ENCODE measurements at regions not wholly inside any gene's neighbourhood (a gene's known extent, or its start where the extent isn't known, plus 50 kb on each side); places are given as distances from the start of the nearest gene placed in this dataset.
"Not testable (repeated sequence)": the region's sequence is repeated elsewhere in the genome, so short reads cannot be mapped to it uniquely, and the experiment has no call there.

GRCh38 chr9:10876333-10876732 is 263.5 kb upstream of the PTPRD start:
- Mint-ChIP-seq H3K4me3 (no peak overlapping the region), H3K4me1 (no peaks in the 10 kb centered on the region), H3K36me3 (no peaks in the 10 kb centered on the region), H3K9me3 (peaks cover 10% of the 10 kb centered on the region), H3K27ac (no peak overlapping the region)
- ATAC-seq (no peak), DNase-seq (ENCODE audit: low spot score in 2 of 2) (no peak)

- H3K36me3 Mint-ChIP-seq; H3K4me1 Mint-ChIP-seq; H3K4me3 Mint-ChIP-seq; DNase-seq (ENCODE audit: low spot score in 2 of 2); H3K27ac Mint-ChIP-seq; ATAC-seq: not testable (repeated sequence)
- H3K9me3 Mint-ChIP-seq, result peaks cover 13% of the 10 kb centered on the region
Measured at GRCh38 chr9:10890266-10890665, 277.5 kb upstream of the PTPRD start.

DNA sequence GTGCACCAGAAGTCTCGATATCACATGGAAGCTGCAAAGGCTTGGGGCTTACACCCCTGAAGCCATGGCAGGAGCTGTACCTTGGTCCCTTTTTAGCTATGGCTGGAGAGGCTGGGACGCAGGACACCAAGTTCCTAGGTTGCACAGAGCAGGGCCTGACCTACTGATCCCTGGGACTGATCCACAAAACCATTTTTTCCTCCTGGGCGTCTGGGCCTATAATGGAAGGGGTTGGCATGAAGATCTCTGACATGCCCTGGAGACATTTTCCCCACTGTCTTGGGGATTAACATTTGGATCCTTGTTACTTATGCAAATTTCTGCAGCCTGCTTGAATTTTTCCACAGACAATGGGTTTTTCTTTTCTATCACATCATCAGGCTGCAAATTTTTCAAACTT is 286.7 kb upstream of the PTPRD start:
- ATAC-seq (no peak), DNase-seq (ENCODE audit: low spot score in 2 of 2) (no peak)
- H3K4me3 Mint-ChIP-seq, result no peak overlapping the region
- H3K4me1 Mint-ChIP-seq, result no peaks in the 10 kb centered on the region
- H3K27ac Mint-ChIP-seq, result no peak overlapping the region
- H3K9me3 Mint-ChIP-seq, result peaks cover 10% of the 10 kb centered on the region
- H3K36me3 Mint-ChIP-seq, result no peaks in the 10 kb centered on the region

- H3K4me1 Mint-ChIP-seq, result no peaks in the 10 kb centered on the region
- ATAC-seq (no peak), DNase-seq (ENCODE audit: low spot score in 2 of 2) (no peak)
- no peaks in the 10 kb centered on the region for H3K36me3 Mint-ChIP-seq
- peaks cover 15% of the 10 kb centered on the region for H3K9me3 Mint-ChIP-seq
- no peak overlapping the region for H3K4me3 Mint-ChIP-seq
- no peak overlapping the region for H3K27ac Mint-ChIP-seq
Measured at GRCh38 chr9:10903969-10904368, 291.2 kb upstream of the PTPRD start.

- H3K36me3 Mint-ChIP-seq, result no peaks in the 10 kb centered on the region
- DNase-seq (ENCODE audit: low spot score in 2 of 2) (no peak), ATAC-seq (no peak)
- no peaks in the 10 kb centered on the region for H3K4me1 Mint-ChIP-seq
- H3K9me3 Mint-ChIP-seq, result peaks cover 27% of the 10 kb centered on the region
- no peak overlapping the region for H3K4me3 Mint-ChIP-seq
- no peak overlapping the region for H3K27ac Mint-ChIP-seq
Measured at GRCh38 chr9:10910779-10911178, 298.0 kb upstream of the PTPRD start.

DNA sequence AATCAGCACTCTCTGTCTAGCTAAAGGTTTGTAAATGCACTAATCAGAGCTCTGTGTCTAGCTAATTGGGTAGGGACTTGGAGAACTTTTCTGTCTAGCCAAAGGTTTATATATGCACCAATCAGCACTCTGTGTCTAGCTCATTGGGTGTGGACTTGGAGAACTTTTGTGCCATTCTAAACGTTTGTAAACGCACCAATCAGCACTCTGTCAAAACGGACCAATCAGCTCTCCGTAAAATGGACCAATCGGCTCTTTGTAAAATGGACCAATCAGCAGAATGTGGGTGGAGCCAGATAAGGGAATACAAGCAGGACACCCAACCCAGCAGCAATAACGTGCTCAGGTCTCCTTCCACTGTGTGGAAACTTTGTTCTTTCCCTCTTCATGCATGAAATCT is 298.6 kb upstream of the PTPRD start:
- Mint-ChIP-seq H3K4me3 (no peak overlapping the region), H3K36me3 (no peaks in the 10 kb centered on the region), H3K4me1 (no peaks in the 10 kb centered on the region), H3K9me3 (peaks cover 25% of the 10 kb centered on the region), H3K27ac (no peak overlapping the region)
- ATAC-seq (no peak), DNase-seq (ENCODE audit: low spot score in 2 of 2) (no peak)

DNA sequence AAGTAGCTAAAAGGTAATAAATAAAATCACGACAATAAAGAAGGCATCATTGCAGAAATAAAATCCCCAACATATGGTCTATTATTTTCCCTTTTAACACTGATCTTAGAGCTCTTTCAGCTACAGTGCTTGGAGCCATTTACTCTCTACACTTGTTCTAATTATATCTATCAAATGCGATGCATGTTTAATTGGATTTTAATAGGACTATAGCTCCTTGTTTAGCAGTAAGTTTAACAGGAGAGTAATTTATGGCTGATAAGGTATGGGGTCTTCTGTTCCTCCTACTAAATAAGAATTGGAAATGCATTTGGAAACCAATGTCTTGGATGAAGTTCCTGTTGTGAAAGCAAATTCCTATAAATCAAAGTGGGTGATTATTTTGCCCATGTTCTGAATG is 304.2 kb upstream of the PTPRD start:
- Mint-ChIP-seq H3K36me3 (no peaks in the 10 kb centered on the region), H3K9me3 (peaks cover 22% of the 10 kb centered on the region)
- DNase-seq (ENCODE audit: low spot score in 2 of 2), result no peak

GRCh38 chr9:10921671-10922070 is 308.9 kb upstream of the PTPRD start:
- Mint-ChIP-seq H3K4me1 (no peaks in the 10 kb centered on the region), H3K36me3 (no peaks in the 10 kb centered on the region), H3K9me3 (peaks cover 32% of the 10 kb centered on the region), H3K27ac (no peak overlapping the region), H3K4me3 (no peak overlapping the region)
- ATAC-seq (no peak), DNase-seq (ENCODE audit: low spot score in 2 of 2) (no peak)

More for the DNA sequence above, 304.2 kb upstream of the PTPRD start:
- H3K4me1 Mint-ChIP-seq, result no peaks in the 10 kb centered on the region
- H3K27ac Mint-ChIP-seq, result no peak overlapping the region
- no peak overlapping the region for H3K4me3 Mint-ChIP-seq
- ATAC-seq, result no peak

DNA sequence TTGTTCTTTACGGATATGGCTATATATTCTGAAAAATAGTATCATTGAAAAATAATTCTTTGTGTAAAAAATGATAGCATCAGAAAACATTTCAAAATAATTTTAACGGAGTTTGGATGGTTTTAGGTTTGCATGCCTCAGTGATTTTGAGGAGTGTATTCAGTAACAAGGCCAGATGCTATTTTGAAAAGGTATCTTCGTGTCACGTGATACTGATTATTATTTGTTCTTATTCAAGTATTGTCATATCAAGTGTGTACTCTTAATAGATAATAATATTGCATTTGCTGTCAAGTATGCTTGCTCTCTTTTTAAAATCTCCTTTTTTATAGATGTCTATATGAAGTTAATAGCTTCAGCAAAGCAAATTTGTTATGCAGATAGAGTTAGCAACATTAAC is 313.1 kb upstream of the PTPRD start:
- H3K27ac Mint-ChIP-seq, result no peak overlapping the region
- no peaks in the 10 kb centered on the region for H3K4me1 Mint-ChIP-seq
- H3K9me3 Mint-ChIP-seq, result peaks cover 34% of the 10 kb centered on the region
- no peaks in the 10 kb centered on the region for H3K36me3 Mint-ChIP-seq
- no peak for DNase-seq (ENCODE audit: low spot score in 2 of 2)
- no peak overlapping the region for H3K4me3 Mint-ChIP-seq
- ATAC-seq, result no peak

- no peak overlapping the region for H3K27ac Mint-ChIP-seq
- H3K4me3 Mint-ChIP-seq, result no peak overlapping the region
- no peaks in the 10 kb centered on the region for H3K36me3 Mint-ChIP-seq
- H3K4me1 Mint-ChIP-seq, result no peaks in the 10 kb centered on the region
- DNase-seq (ENCODE audit: low spot score in 2 of 2) (no peak), ATAC-seq (no peak)
- peaks cover 25% of the 10 kb centered on the region for H3K9me3 Mint-ChIP-seq
Measured at GRCh38 chr9:10928372-10928771, 315.6 kb upstream of the PTPRD start.

GRCh38 chr9:10930081-10930480 is 317.3 kb upstream of the PTPRD start:
- Mint-ChIP-seq H3K36me3 (no peaks in the 10 kb centered on the region), H3K4me1 (no peaks in the 10 kb centered on the region), H3K9me3 (peaks cover 18% of the 10 kb centered on the region), H3K27ac (no peak overlapping the region), H3K4me3 (no peak overlapping the region)
- ATAC-seq, result no peak
- no peak for DNase-seq (ENCODE audit: low spot score in 2 of 2)

- Mint-ChIP-seq H3K4me1 (no peaks in the 10 kb centered on the region), H3K27ac (no peak overlapping the region), H3K36me3 (no peaks in the 10 kb centered on the region), H3K9me3 (peaks cover 11% of the 10 kb centered on the region), H3K4me3 (no peak overlapping the region)
- ATAC-seq (no peak), DNase-seq (ENCODE audit: low spot score in 2 of 2) (no peak)
Measured at GRCh38 chr9:10946676-10947410, 334.0 kb upstream of the PTPRD start.

DNA sequence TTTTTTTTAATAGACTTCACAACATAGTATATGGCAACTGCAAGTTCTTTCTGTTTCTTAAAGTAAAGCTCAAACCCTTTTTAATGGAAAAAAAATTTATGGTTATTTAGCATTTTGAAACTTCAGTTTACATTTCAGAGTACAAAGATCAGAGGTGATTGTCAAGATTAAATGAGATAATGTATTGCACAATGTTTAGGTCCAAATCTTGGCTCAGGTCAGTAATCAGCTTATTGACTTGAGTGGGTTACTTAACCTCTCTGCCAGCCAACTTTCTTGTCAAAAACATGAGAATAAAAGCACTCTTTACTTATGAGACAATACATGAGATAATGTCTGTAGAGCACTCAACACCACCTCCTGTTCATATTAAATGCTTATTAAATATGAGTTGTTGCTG is 345.1 kb upstream of the PTPRD start:
- H3K4me3 Mint-ChIP-seq, result no peak overlapping the region
- no peaks in the 10 kb centered on the region for H3K36me3 Mint-ChIP-seq
- H3K27ac Mint-ChIP-seq, result no peak overlapping the region
- peaks cover 13% of the 10 kb centered on the region for H3K9me3 Mint-ChIP-seq
- ATAC-seq, result no peak
- no peak for DNase-seq (ENCODE audit: low spot score in 2 of 2)
- no peaks in the 10 kb centered on the region for H3K4me1 Mint-ChIP-seq

DNA sequence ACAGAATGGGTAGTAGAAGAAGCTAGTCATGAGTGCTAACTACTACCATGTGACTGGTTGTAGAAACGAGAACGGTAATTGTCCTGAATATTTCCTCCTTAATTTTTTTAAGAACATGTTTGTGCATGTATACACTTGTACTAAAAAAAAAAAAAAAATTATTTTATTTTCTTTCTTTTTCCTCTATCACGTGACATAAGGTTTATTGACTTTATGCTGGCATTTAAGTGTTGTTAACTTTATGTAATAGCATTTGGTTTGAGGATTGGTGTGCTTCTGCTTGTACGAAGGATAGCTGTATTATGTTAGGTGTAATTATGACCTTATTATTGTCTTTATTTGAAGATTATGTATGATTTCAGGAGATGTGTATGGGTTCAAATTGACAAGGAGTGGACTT is 349.1 kb upstream of the PTPRD start:
- Mint-ChIP-seq H3K9me3 (peaks cover 23% of the 10 kb centered on the region), H3K36me3 (no peaks in the 10 kb centered on the region), H3K4me3 (no peak overlapping the region), H3K27ac (no peak overlapping the region), H3K4me1 (no peaks in the 10 kb centered on the region)
- no peak for ATAC-seq
- DNase-seq (ENCODE audit: low spot score in 2 of 2), result no peak

GRCh38 chr9:10983251-10983650 is 370.4 kb upstream of the PTPRD start:
- Mint-ChIP-seq H3K4me1 (no peaks in the 10 kb centered on the region), H3K9me3 (peaks cover 8% of the 10 kb centered on the region), H3K4me3 (no peak overlapping the region), H3K36me3 (no peaks in the 10 kb centered on the region), H3K27ac (no peak overlapping the region)
- no peak for ATAC-seq
- no peak for DNase-seq (ENCODE audit: low spot score in 2 of 2)

GRCh38 chr9:10999646-11000045 is 386.8 kb upstream of the PTPRD start:
- H3K36me3 Mint-ChIP-seq, result no peaks in the 10 kb centered on the region
- H3K4me1 Mint-ChIP-seq, result no peaks in the 10 kb centered on the region
- H3K27ac Mint-ChIP-seq, result no peak overlapping the region
- H3K9me3 Mint-ChIP-seq, result peaks cover 21% of the 10 kb centered on the region
- H3K4me3 Mint-ChIP-seq, result no peak overlapping the region
- no peak for DNase-seq (ENCODE audit: low spot score in 2 of 2)
- ATAC-seq, result no peak

GRCh38 chr9:11001546-11001945 is 388.7 kb upstream of the PTPRD start:
- DNase-seq (ENCODE audit: low spot score in 2 of 2) (no peak), ATAC-seq (no peak)
- Mint-ChIP-seq H3K36me3 (no peaks in the 10 kb centered on the region), H3K27ac (no peak overlapping the region), H3K4me1 (no peaks in the 10 kb centered on the region), H3K9me3 (peaks cover 17% of the 10 kb centered on the region), H3K4me3 (no peak overlapping the region)
